A673 (cell line): ENCODE measurements at regions not wholly inside any gene's neighbourhood (a gene's known extent, or its start where the extent isn't known, plus 50 kb on each side); places are given as distances from the start of the nearest gene placed in this dataset.
"Not testable (repeated sequence)": the region's sequence is repeated elsewhere in the genome, so short reads cannot be mapped to it uniquely, and the experiment has no call there.

Source experiments
- BruUV-seq: library from RNA; stranded (reverse); fragments of 400-500 nt; replicated peaks from 2 replicates; lab custom pipeline; 2021; lab: Mats Ljungman, UMichigan
- CTCF ChIA-PET: fragments of 300-600 bp; sonication (Branson Sonifier 250); formaldehyde crosslinking; loops from one replicate; lab custom pipeline; 2022; ENCODE audit warnings: antibody characterized with exemption; lab: Charles Lee
- POLR2A ChIA-PET: fragments of 300-600 bp; sonication (Branson Sonifier 250); formaldehyde crosslinking; loops from one replicate; lab custom pipeline; 2022; ENCODE audit warnings: antibody characterized with exemption; ENCODE audit not compliant: low non-redundant PET; lab: Charles Lee
- DNase-seq: peaks from one replicate; pipeline ENCODE4 v3.0.0-alpha.2; 2015; ENCODE audit warnings: low spot score
- H3K27ac ChIP-seq: fragments of 200-600 bp; sonication (generic); 2 replicates; pipeline ENCODE4 v1.5.1; 2016; ENCODE audit warnings: mixed run types, low read depth, mild to moderate bottlenecking, mixed read lengths, antibody characterized with exemption, low read length; ENCODE audit not compliant: poor library complexity, severe bottlenecking
- H3K27me3 ChIP-seq: fragments of 200-600 bp; sonication (generic); replicated peaks from 2 replicates; pipeline ENCODE4 v1.6.1; 2017; ENCODE audit warnings: mixed run types, low read depth, mild to moderate bottlenecking, mixed read lengths, antibody characterized with exemption, low read length; ENCODE audit not compliant: insufficient read depth, poor library complexity
- H3K36me3 ChIP-seq: fragments of 200-600 bp; sonication (generic); 2 replicates; pipeline ENCODE4 v1.6.1; 2016; ENCODE audit warnings: mixed run types, mild to moderate bottlenecking, mixed read lengths, antibody characterized with exemption, low read length; ENCODE audit not compliant: insufficient read depth, poor library complexity, severe bottlenecking
- H3K4me1 ChIP-seq: fragments of 200-600 bp; sonication (generic); 2 replicates; pipeline ENCODE4 v1.6.1; 2017; ENCODE audit warnings: mixed run types, mild to moderate bottlenecking, mixed read lengths, antibody characterized with exemption, low read length; ENCODE audit not compliant: insufficient read depth, poor library complexity, severe bottlenecking
- H3K4me3 ChIP-seq: fragments of 200-600 bp; sonication (generic); 2 replicates; pipeline ENCODE4 v1.5.1; 2016; ENCODE audit warnings: low read depth, mixed run types, mild to moderate bottlenecking, mixed read lengths, low read length; ENCODE audit not compliant: poor library complexity, severe bottlenecking
- H3K9me3 ChIP-seq: fragments of 200-600 bp; sonication (generic); 2 replicates; pipeline ENCODE4 v1.6.1; 2016; ENCODE audit warnings: mixed run types, low read depth, mild to moderate bottlenecking, mixed read lengths, antibody characterized with exemption, low read length; ENCODE audit not compliant: poor library complexity, severe bottlenecking
- CTCF ChIP-seq: fragments of 300-800, 200-600 bp; sonication (generic); conservative IDR thresholded peaks from 2 replicates; pipeline ENCODE4 v1.5.1; 2017; ENCODE audit warnings: low read depth, mild to moderate bottlenecking, antibody characterized with exemption, low read length, moderate library complexity, mixed read lengths
- EZH2 ChIP-seq: fragments of 200-600 bp; sonication (generic); IDR thresholded peaks from 2 replicates; pipeline ENCODE4 v1.6.1; 2017; ENCODE audit warnings: borderline replicate concordance, low read depth, mild to moderate bottlenecking, mixed read lengths, antibody characterized with exemption, low read length; ENCODE audit not compliant: poor library complexity, severe bottlenecking
- intact Hi-C: fragments of 100-400 bp; cut with micrococcal nuclease; formaldehyde crosslinking; loops from one replicate; pipeline ENCODE4 v1.10.0; 2022; ENCODE audit not compliant: unreplicated experiment

DNA sequence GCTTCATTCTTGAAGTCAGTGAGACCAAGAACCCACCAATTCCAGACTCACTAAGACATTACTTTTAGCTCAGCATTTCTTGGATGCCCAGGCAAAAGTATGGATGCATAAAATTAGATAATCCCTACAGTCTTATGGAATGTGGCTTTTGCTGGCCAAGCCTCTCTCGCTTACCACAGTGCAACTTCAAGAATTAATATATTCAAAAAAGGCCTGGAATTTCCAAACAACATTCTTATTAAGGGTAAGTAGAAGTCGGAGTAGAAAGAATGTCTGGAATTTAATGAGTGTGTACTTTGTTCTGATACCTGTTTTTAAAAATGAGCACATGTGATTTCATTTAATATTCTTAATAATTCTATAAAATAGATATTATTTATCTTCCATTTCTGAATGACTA, 302.4 kb upstream of the TMTC4 start:
- no peaks in the 10 kb centered on the region for H3K36me3 ChIP-seq
- no peak for DNase-seq
- H3K27ac ChIP-seq: no peak overlapping the region
- no TSS peak for BruUV-seq
- TF ChIP-seq CTCF (no peak), EZH2 (no peak)
- peaks cover 4% of the 10 kb centered on the region for H3K9me3 ChIP-seq
- H3K4me1 ChIP-seq: no peaks in the 10 kb centered on the region
- CTCF ChIA-PET: no interaction called here
- intact Hi-C loops: no loop called here
- no peaks in the 10 kb centered on the region for H3K27me3 ChIP-seq
- POLR2A ChIA-PET: no interaction called here
- no peak overlapping the region for H3K4me3 ChIP-seq

DNA sequence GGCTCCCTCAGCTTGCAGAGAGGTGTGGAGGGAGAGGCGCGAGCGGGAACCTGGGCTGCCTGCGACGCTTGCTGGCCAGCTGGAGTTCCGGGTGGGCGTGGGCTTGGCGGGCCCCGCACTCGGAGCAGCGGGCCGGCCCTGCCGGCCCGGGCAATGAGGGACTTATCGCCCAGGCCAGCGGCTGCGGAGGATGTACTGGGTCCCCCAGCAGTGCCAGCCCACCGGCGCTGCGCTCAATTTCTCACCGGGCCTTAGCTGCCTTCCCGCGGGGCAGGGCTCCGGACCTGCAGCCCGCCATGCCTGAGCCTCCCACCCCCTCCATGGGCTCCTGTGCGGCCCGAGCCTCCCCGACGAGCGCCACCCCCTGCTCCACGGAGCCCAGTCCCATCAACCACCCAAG, 301.1 kb upstream of the TMTC4 start:
- H3K27ac ChIP-seq, BruUV-seq, DNase-seq, POLR2A ChIA-PET, H3K27me3 ChIP-seq, CTCF ChIA-PET, H3K4me3 ChIP-seq, H3K9me3 ChIP-seq, intact Hi-C loops, H3K36me3 ChIP-seq, H3K4me1 ChIP-seq: not testable (repeated sequence)

GRCh38 chr13:100962585-100962984, 288.0 kb upstream of the TMTC4 start:
- Histone ChIP-seq H3K27me3 (no peaks in the 10 kb centered on the region), H3K4me3 (no peak overlapping the region), H3K27ac (no peak overlapping the region), H3K4me1 (no peaks in the 10 kb centered on the region), H3K36me3 (no peaks in the 10 kb centered on the region), H3K9me3 (no peaks in the 10 kb centered on the region)
- intact Hi-C loops: no loop called here
- BruUV-seq: no TSS peak
- CTCF ChIA-PET: no interaction called here
- TF ChIP-seq EZH2 (no peak), CTCF (no peak)
- no peak for DNase-seq
- POLR2A ChIA-PET: no interaction called here

DNA sequence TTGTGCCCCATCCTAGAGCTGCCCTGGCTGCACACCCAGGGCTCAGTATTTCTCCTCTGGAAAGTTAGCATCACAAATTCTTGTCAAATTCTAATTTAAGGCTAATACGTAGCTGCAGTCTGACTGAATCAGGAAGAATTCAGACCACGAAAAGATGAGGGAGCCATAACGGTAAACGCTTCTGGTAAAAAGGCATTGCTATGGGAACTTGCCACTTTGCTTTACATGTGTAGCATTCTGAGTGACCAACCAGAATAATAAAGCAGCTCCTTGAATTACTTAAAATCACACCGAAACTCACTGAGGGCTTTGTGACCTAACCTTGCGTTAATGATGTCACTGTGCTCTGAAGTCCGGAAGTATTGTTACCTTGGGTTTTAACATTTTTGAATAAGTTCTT, 286.6 kb upstream of the TMTC4 start:
- POLR2A ChIA-PET: no interaction called here
- no TSS peak for BruUV-seq
- intact Hi-C loops: no loop called here
- Histone ChIP-seq H3K4me1 (no peaks in the 10 kb centered on the region), H3K36me3 (no peaks in the 10 kb centered on the region), H3K4me3 (no peak overlapping the region), H3K27me3 (no peaks in the 10 kb centered on the region), H3K9me3 (no peaks in the 10 kb centered on the region), H3K27ac (no peak overlapping the region)
- TF ChIP-seq CTCF (no peak), EZH2 (no peak)
- CTCF ChIA-PET: no interaction called here
- DNase-seq: no peak
